HG03378 (cell line): ENCODE measurements at regions not wholly inside any gene's neighbourhood (a gene's known extent, or its start where the extent isn't known, plus 50 kb on each side); places are given as distances from the start of the nearest gene placed in this dataset.
"Not testable (repeated sequence)": the region's sequence is repeated elsewhere in the genome, so short reads cannot be mapped to it uniquely, and the experiment has no call there.

ENCODE experiments used
- ATAC-seq: cut with Tn5 transposase; IDR thresholded peaks from one replicate; pipeline ENCODE4 v1.9.1; 2021; ENCODE audit warnings: mild to moderate bottlenecking, moderate library complexity; ENCODE audit not compliant: unreplicated experiment

- ATAC-seq = no peak
Measured at GRCh38 chrX:121836000-121836399, 788.6 kb downstream of the GLUD2 start.

GRCh38 chrX:121851033-121851432, 803.6 kb downstream of the GLUD2 start:
- ATAC-seq = no peak

- ATAC-seq = no peak
Measured at GRCh38 chrX:121853762-121854613, 806.6 kb downstream of the GLUD2 start.

DNA sequence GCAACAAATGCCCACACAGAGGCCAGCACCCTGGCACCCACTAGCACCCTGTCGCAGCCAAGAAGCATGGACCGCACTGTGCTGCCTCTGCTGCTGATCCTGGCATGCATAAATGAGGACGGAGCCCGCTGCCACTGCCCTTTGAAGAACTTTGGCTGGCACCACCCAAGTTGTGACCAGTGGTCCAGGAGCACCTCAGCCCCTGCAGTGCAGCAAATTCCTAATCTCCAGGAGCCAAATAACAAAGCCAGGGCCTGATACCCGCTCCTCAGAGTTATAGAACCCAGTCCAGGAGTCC, 807.2 kb downstream of the GLUD2 start:
- ATAC-seq = no peak

- ATAC-seq = no peak
Measured at GRCh38 chrX:121858867-121859647, 811.6 kb downstream of the GLUD2 start.

DNA sequence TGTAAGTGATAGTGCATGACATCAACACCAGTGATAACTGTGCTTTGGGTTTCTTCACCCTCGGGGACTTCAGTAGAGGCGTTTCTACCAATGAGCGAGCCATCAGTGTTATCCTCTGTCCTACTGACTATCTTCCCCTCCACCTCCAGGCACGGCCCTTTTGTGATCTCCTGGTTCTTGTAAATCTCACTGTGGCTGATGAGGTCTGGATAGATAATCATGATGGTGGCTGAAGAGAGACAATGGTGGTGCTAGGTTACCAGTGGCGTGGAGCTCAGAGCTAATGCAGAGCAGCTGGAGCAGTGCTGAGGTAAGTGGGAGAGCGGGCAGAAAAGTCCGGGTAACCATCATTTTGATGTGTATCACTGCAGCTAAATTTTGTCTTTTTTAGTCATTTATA, 816.6 kb downstream of the GLUD2 start:
- ATAC-seq = no peak

DNA sequence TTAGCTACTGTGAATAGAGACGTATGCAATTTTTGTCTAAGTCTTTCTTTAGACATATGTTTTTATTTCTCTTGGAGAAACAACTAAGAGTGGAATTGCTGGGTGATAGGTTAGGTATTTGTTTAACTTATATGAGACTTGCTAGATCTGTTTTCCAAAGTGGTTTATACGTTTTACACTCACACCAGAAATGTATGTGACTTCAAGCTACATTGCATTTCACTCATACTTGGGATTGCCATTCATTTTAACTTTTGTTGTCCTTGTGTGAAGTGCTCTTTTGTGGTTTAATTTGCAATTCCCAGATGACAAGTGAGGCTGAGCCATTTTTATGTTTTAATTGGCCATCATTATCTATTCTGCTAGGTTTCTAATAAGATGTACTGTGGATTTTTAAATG, 817.2 kb downstream of the GLUD2 start:
- ATAC-seq = no peak

GRCh38 chrX:121869876-121870477, 822.6 kb downstream of the GLUD2 start:
- no peak for ATAC-seq

GRCh38 chrX:121871122-121871521, 823.7 kb downstream of the GLUD2 start:
- ATAC-seq = no peak

DNA sequence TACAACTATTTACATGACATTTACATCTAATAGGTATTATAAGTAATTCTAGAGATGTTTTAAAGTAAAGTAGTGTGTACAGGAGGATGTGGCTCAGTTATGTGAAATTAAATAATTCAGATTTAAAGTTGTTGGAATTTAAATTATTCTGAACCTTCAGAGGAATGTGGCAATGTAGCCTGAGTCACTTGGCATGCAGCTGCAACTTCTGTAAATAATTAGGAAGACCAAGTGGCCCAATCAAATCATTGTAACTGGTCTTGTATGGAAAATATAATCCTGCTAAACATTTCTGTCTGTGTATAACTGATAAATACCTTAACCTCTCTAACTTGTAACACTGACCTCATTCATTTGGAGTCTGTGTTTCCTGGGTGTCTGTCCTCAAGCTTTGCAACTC, 828.9 kb downstream of the GLUD2 start:
- no peak for ATAC-seq

DNA sequence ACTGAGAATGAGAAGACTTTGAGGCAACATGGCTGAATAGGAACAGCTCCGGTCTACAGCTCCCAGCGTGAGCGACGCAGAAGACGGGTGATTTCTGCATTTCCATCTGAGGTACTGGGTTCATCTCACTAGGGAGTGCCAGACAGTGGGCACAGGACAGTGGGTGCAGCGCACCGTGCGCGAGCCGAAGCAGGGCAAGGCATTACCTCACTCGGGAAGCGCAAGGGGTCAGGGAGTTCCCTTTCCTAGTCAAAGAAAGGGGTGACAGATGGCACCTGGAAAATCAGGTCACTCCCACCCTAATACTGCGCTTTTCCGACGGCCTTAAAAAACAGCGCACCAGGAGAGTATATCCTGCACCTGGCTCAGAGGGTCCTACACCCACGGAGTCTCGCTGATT, 829.9 kb downstream of the GLUD2 start:
- ATAC-seq = not testable (repeated sequence)

DNA sequence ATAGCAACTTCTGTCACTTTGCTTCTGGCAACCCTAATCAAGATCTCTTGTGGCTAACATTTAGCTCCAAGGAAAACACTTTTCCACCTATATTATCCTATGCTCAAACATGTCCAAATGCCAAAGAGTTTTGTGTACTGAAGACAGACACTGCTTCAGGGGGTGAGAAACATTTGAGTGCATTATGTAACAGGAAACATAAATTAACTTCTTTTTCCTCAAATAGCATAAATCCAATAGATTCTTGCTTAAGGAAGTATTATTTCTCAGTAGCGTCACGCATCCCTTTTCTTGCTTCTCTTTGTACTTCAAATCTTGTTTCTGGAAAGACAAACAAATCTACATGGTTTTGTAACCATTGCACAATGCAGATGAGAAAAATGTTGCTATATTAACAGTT, 839.1 kb downstream of the GLUD2 start:
- no peak for ATAC-seq

- no peak for ATAC-seq
Measured at GRCh38 chrX:121894756-121895155, 847.3 kb downstream of the GLUD2 start.

DNA sequence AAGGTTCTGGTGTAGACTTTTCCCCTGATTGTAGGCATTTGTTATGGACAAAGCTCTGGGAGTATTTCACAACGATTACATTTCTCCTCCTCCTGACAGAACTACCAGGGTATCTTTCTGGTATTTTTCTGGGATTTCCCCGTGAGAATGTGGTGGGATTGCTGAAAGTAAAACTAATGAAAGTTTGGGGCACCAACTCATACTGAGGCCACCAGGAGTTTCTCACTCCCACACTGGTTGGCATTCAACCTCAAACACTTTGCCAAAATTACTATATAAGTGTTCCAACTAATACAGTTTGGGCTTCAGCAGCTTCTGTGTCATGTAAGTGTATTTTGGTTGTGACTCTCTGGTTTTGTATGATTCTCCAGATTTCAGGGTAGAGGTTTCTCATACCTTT, 855.1 kb downstream of the GLUD2 start:
- peak; percentile 55 for ATAC-seq

DNA sequence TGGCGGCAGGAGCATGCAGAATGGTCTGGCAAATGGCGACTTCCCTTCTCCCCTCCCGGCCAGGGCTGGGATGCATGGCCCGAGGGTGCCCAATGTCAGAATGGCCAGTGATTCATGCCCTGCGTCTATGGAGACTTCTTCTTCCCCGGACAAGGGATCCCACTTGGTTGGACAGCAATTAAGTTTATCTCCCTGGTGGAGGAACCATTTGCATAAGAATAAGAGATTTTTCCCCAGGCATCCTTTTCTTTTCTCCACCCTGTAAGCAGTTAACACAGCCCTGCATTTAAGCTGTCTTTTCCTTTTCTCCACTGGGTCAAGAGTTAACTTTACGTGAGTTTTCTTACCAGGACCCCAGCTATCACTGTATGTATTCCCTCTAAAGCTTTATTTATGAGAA, 856.6 kb downstream of the GLUD2 start:
- no peak for ATAC-seq

DNA sequence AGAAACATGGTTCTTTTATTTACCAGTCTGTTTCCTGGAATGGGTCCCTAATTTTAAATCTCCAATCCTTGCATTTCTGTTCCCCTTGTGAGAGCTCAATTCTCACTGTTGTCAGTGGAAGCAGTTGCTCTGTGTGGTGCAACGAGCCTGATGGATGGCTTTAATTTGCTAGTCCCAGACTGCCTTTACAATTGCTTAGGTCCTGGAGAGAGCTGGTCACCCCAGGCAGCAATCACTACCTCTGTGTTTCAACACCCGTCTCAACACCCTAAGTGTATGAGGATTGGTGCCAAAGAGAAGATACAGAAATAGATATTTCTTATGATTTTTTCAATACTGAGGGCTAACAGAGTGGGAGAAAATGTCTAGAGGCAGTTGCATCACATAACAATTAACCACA, 873.8 kb downstream of the GLUD2 start:
- ATAC-seq = no peak

DNA sequence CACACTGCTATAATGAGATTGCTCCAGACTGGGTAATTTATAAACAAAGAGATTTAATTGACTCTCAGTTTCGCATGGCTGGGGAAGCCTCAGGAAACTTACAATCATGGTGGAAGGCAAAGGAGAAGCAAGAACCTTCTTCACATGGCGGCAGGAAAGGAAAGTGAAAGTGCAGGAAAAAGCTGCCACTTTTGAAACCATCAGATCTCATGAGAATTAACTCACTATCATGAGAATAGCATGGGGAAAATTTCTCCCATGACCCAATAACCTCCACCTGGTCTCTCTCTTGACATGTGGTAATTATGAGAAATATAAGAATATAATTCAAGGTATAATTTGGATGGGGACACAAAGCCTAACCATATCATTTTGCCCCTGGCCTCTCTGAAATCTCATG, 884.2 kb downstream of the GLUD2 start:
- no peak for ATAC-seq

DNA sequence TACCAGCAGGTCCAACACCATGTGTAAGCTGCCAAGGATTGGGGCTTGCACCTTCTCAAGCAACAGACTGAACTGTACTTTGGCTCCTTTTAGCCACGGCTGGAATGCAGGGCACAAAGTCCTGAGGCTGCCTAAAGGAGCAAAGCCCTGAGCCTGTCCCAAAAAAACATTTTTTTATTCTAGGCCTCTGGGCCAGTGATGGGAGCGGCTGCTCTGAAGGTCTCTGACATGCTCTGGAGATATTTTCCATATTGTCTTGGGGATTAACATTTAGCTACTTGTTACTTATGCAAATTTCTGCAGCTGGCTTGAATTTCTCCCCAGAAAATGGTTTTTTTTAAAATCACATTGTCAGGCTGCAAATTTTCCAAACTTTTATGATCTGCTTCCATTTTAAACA, 885.3 kb downstream of the GLUD2 start:
- no peak for ATAC-seq

DNA sequence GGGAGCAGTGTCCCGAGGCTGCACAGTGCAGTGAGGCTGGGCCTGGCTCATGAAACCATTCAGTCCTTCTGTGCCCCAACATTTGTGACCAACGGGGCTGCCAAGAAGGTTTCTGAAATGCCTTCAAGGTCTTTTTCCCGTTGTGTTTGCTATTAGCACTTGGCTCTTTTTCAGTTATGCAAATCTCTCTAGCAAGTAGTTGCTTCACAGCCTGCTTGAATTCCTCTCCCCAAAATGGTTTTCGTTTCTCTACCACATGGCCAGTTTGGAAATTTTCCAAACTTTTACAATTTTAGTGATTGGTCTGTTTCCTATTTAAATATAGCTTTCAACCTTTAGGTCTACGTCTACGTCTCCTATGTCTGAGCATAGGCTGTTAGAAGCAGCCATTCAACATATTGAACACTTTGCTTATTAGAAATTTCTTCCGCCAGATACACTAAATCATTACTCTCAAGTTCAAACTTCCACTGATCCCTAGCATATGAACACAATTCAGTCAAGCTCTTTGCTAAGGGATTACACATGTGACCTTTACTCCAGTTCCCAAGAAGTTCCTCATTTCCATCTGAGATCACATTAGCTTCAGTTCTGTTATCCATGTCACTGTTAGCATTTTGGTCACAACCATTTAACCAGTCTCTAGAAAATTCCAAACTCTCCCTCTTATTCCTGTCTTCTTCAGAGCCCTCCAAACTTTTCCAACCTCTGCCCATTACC, 901.8 kb downstream of the GLUD2 start:
- no peak for ATAC-seq

GRCh38 chrX:121958886-121959285, 911.5 kb downstream of the GLUD2 start:
- ATAC-seq = no peak

- no peak for ATAC-seq
Measured at GRCh38 chrX:121975671-121976070, 928.3 kb downstream of the GLUD2 start.
